Liver (tissue), 8 donors: ENCODE measurements at regions not wholly inside any gene's neighbourhood (a gene's known extent, or its start where the extent isn't known, plus 50 kb on each side); places are given as distances from the start of the nearest gene placed in this dataset.

Experiments used
- DNase-seq: peaks from one replicate; pipeline ENCODE4 v3.0.0-alpha.2; 2017; ENCODE audit warnings: low spot score
- H3K27ac ChIP-seq, 2 donors: one replicate each; pipeline ENCODE4 v1.7.0; 2013; ENCODE audit warnings: inconsistent platforms in 2 of 2, low read length in 2 of 2, control low read depth in 1 of 2, low read depth in 1 of 2, mild to moderate bottlenecking in 1 of 2
- H3K27me3 ChIP-seq, 4 donors: one replicate each; pipeline versions ENCODE4 v1.6.1 to v1.7.0; 2013; ENCODE audit warnings: low read length in 3 of 4, inconsistent platforms in 1 of 4, mild to moderate bottlenecking in 1 of 4, moderate library complexity in 1 of 4; ENCODE audit not compliant: control insufficient read depth in 4 of 4, insufficient read depth in 4 of 4
- H3K36me3 ChIP-seq, 4 donors: one replicate each; pipeline versions ENCODE4 v1.6.1 to v1.7.0; 2013; ENCODE audit warnings: low read length in 3 of 4, mild to moderate bottlenecking in 3 of 4, low read depth in 1 of 4, moderate library complexity in 1 of 4; ENCODE audit not compliant: control insufficient read depth in 4 of 4, insufficient read depth in 3 of 4
- H3K4me1 ChIP-seq, 4 donors: one replicate each; pipeline versions ENCODE4 v1.6.1 to v1.7.0; 2013; ENCODE audit warnings: low read length in 3 of 4, mild to moderate bottlenecking in 3 of 4, moderate library complexity in 1 of 4; ENCODE audit not compliant: control insufficient read depth in 4 of 4, insufficient read depth in 4 of 4
- H3K4me3 ChIP-seq, 3 donors: one replicate each; pipeline versions ENCODE4 v1.6.1 to v1.7.0; 2013; ENCODE audit warnings: low read length in 3 of 3, control low read depth in 1 of 3, low read depth in 1 of 3, mild to moderate bottlenecking in 1 of 3
- H3K9ac ChIP-seq, 2 donors: one replicate each; pipeline ENCODE4 v1.7.0; 2013; ENCODE audit warnings: low read length in 2 of 2, mild to moderate bottlenecking in 2 of 2, moderate library complexity in 2 of 2, control low read depth in 1 of 2, low read depth in 1 of 2
- H3K9me3 ChIP-seq, 4 donors: one replicate each; pipeline versions ENCODE4 v1.6.1 to v1.7.0; 2013; ENCODE audit warnings: low read length in 3 of 4; ENCODE audit not compliant: control insufficient read depth in 4 of 4
- EGR1 ChIP-seq, 2 donors: IDR thresholded peaks; 2 replicates each; pipeline ENCODE4 v1.6.1; 2016 to 2018; ENCODE audit warnings: antibody characterized with exemption in 2 of 2, low read depth in 2 of 2
- FOXA1 ChIP-seq: IDR thresholded peaks from 2 replicates; pipeline ENCODE4 v1.6.1; 2016; ENCODE audit warnings: antibody characterized with exemption
- FOXA2 ChIP-seq: IDR thresholded peaks from 2 replicates; pipeline ENCODE4 v1.6.1; 2016; ENCODE audit warnings: antibody characterized with exemption
- GABPA ChIP-seq, 2 donors: IDR thresholded peaks in 1 of 2; conservative IDR thresholded peaks in 1 of 2; 2 replicates each; pipeline ENCODE4 v1.6.1; 2016; ENCODE audit warnings: antibody characterized with exemption in 2 of 2, mild to moderate bottlenecking in 1 of 2, moderate library complexity in 1 of 2
- HNF4A ChIP-seq, 2 donors: conservative IDR thresholded peaks; 2 replicates each; pipeline ENCODE4 v1.6.1; 2016; ENCODE audit warnings: antibody characterized with exemption in 2 of 2, mild to moderate bottlenecking in 2 of 2
- HNF4G ChIP-seq: IDR thresholded peaks from 2 replicates; pipeline ENCODE4 v1.6.1; 2016; ENCODE audit warnings: antibody characterized with exemption
- JUND ChIP-seq, 2 donors: IDR thresholded peaks; 2 replicates each; pipeline ENCODE4 v1.6.1; 2016; ENCODE audit warnings: antibody characterized with exemption in 2 of 2
- NR2F2 ChIP-seq: IDR thresholded peaks from 2 replicates; pipeline ENCODE4 v1.6.1; 2016; ENCODE audit warnings: antibody characterized with exemption
- RAD21 ChIP-seq, 2 donors: IDR thresholded peaks; 2 replicates each; pipeline ENCODE4 v1.6.1; 2016; ENCODE audit warnings: antibody characterized with exemption in 2 of 2, mild to moderate bottlenecking in 2 of 2
- RXRA ChIP-seq, 2 donors: IDR thresholded peaks; 2 replicates each; pipeline ENCODE4 v1.6.1; 2017 to 2018; ENCODE audit warnings: antibody characterized with exemption in 2 of 2, mild to moderate bottlenecking in 1 of 2
- SP1 ChIP-seq: IDR thresholded peaks from 2 replicates; pipeline ENCODE4 v1.6.1; 2018; ENCODE audit warnings: antibody characterized with exemption, mild to moderate bottlenecking
- TAF1 ChIP-seq: conservative IDR thresholded peaks from 2 replicates; pipeline ENCODE4 v1.6.1; 2016; ENCODE audit warnings: antibody characterized with exemption, mild to moderate bottlenecking
- YY1 ChIP-seq: IDR thresholded peaks from 2 replicates; pipeline ENCODE4 v1.6.1; 2016; ENCODE audit warnings: antibody characterized with exemption, mild to moderate bottlenecking
- WGBS: extraction: QIAGEN DNeasy Blood & Tissue Kit; methylation state at CpG from one replicate; pipeline ENCODE4 v1.1.7; 2013; 5-methylcytosine and 5-hydroxymethylcytosine counted together
- TF ChIP-seq, protein P1 (sequence below): fragments of 150-350 bp; IDR thresholded peaks from 2 replicates; pipeline ENCODE4 v1.5.1; 2017; ENCODE audit warnings: improper control_type of control experiment, low read depth, low read length; ENCODE audit not compliant: missing input control
- TF ChIP-seq, protein P2 (sequence below): IDR thresholded peaks from 2 replicates; pipeline ENCODE4 v1.6.1; 2016; ENCODE audit warnings: antibody characterized with exemption
- TF ChIP-seq, protein P3 (sequence below): IDR thresholded peaks from 2 replicates; pipeline ENCODE4 v1.6.1; 2016; ENCODE audit warnings: antibody characterized with exemption
- TF ChIP-seq, protein P4 (sequence below): IDR thresholded peaks from 2 replicates; pipeline ENCODE4 v1.6.1; 2016; ENCODE audit warnings: antibody characterized with exemption
- TF ChIP-seq, protein P5 (sequence below): IDR thresholded peaks from 2 replicates; pipeline ENCODE4 v1.6.1; 2016; ENCODE audit warnings: antibody characterized with exemption, mild to moderate bottlenecking
- donor health status: healthy.
- donor health status: healthy.
- donor health status: healthy.
- donor health status: healthy.
- donor health status: healthy.

DNA sequence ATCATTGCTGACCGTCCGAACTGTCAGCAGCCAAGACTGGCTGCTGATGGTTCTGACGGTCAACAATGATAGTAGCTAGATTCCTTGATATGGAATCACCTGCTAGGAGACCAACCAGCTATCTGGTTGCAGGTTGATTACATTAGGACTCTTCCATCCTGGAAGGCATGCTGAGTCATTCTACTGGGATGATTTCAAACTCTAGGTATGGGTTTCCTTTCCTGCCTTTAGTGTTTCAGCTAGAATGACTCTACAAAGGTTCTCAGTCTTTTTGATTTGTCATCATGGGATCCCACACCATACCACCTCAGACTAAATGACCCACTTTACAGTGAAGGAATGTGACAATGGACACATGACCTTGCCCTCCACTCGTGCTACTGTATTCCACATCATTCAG lies 138.1 kb upstream of the KL start:
- Histone ChIP-seq H3K4me3 (no peak overlapping the region), H3K27me3 (no peaks in the 10 kb centered on the region), H3K27ac (no peak overlapping the region), H3K36me3 (no peaks in the 10 kb centered on the region), H3K9me3 (peaks cover 0 to 2% (median 0%) of the 10 kb centered on the region in 4 donors), H3K9ac (no peak overlapping the region), H3K4me1 (no peaks in the 10 kb centered on the region)
- WGBS: 86% methylated on average over 4 of the region's 4 CpGs
- no peak for DNase-seq
- TF ChIP-seq, protein P1, sequence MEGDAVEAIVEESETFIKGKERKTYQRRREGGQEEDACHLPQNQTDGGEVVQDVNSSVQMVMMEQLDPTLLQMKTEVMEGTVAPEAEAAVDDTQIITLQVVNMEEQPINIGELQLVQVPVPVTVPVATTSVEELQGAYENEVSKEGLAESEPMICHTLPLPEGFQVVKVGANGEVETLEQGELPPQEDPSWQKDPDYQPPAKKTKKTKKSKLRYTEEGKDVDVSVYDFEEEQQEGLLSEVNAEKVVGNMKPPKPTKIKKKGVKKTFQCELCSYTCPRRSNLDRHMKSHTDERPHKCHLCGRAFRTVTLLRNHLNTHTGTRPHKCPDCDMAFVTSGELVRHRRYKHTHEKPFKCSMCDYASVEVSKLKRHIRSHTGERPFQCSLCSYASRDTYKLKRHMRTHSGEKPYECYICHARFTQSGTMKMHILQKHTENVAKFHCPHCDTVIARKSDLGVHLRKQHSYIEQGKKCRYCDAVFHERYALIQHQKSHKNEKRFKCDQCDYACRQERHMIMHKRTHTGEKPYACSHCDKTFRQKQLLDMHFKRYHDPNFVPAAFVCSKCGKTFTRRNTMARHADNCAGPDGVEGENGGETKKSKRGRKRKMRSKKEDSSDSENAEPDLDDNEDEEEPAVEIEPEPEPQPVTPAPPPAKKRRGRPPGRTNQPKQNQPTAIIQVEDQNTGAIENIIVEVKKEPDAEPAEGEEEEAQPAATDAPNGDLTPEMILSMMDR: no peak
- TF ChIP-seq, protein P2, sequence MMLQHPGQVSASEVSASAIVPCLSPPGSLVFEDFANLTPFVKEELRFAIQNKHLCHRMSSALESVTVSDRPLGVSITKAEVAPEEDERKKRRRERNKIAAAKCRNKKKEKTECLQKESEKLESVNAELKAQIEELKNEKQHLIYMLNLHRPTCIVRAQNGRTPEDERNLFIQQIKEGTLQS: no peak
- TF ChIP-seq SP1: no peak
- TF ChIP-seq RAD21 (IDR thresholded peaks at IDR 0.05): no peak
- no peak for TF ChIP-seq HNF4A (conservative IDR thresholded peaks at IDR 0.05)
- TF ChIP-seq EGR1 (IDR thresholded peaks at IDR 0.05; ENCODE audit: low read depth in 2 of 2): no peak
- TF ChIP-seq, protein P3, sequence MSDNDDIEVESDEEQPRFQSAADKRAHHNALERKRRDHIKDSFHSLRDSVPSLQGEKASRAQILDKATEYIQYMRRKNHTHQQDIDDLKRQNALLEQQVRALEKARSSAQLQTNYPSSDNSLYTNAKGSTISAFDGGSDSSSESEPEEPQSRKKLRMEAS: no peak
- TF ChIP-seq, protein P4, sequence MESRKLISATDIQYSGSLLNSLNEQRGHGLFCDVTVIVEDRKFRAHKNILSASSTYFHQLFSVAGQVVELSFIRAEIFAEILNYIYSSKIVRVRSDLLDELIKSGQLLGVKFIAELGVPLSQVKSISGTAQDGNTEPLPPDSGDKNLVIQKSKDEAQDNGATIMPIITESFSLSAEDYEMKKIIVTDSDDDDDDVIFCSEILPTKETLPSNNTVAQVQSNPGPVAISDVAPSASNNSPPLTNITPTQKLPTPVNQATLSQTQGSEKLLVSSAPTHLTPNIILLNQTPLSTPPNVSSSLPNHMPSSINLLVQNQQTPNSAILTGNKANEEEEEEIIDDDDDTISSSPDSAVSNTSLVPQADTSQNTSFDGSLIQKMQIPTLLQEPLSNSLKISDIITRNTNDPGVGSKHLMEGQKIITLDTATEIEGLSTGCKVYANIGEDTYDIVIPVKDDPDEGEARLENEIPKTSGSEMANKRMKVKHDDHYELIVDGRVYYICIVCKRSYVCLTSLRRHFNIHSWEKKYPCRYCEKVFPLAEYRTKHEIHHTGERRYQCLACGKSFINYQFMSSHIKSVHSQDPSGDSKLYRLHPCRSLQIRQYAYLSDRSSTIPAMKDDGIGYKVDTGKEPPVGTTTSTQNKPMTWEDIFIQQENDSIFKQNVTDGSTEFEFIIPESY: no peak
- TF ChIP-seq YY1: no peak
- no peak for TF ChIP-seq FOXA2
- TF ChIP-seq HNF4G: no peak

DNA sequence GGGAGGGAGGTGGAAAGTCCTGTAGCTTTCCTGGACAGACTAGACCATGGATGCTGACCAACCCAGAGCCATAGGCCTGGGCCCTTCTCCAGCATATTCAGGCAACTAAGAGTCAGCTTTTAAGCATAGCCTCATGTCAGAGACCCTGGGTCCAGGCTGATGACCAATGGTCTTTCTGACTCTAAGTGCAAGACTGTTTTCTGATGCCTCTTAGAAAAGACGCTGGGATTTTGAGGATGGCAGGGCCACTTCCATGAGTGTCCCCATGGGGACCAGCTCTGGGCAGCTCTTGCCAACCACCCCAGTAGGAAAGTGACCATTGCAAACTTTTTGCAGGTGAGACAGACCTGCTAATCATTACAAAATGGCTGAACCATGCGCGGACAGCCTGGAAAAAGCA lies 135.6 kb upstream of the KL start:
- Histone ChIP-seq H3K9me3 (peaks cover 0 to 2% (median 0%) of the 10 kb centered on the region in 4 donors), H3K27ac (no peak overlapping the region), H3K4me1 (no peaks in the 10 kb centered on the region), H3K4me3 (no peak overlapping the region), H3K27me3 (no peaks in the 10 kb centered on the region), H3K36me3 (no peaks in the 10 kb centered on the region), H3K9ac (no peak overlapping the region)
- DNase-seq: no peak
- 97% methylated on average over 3 of the region's 3 CpGs for WGBS
- no peak for TF ChIP-seq TAF1
- no peak for TF ChIP-seq RXRA (IDR thresholded peaks at IDR 0.05)
- no peak for TF ChIP-seq RAD21 (IDR thresholded peaks at IDR 0.05)
- TF ChIP-seq, protein P1: no peak
- TF ChIP-seq, protein P4: no peak
- TF ChIP-seq NR2F2: no peak
- TF ChIP-seq, protein P5, sequence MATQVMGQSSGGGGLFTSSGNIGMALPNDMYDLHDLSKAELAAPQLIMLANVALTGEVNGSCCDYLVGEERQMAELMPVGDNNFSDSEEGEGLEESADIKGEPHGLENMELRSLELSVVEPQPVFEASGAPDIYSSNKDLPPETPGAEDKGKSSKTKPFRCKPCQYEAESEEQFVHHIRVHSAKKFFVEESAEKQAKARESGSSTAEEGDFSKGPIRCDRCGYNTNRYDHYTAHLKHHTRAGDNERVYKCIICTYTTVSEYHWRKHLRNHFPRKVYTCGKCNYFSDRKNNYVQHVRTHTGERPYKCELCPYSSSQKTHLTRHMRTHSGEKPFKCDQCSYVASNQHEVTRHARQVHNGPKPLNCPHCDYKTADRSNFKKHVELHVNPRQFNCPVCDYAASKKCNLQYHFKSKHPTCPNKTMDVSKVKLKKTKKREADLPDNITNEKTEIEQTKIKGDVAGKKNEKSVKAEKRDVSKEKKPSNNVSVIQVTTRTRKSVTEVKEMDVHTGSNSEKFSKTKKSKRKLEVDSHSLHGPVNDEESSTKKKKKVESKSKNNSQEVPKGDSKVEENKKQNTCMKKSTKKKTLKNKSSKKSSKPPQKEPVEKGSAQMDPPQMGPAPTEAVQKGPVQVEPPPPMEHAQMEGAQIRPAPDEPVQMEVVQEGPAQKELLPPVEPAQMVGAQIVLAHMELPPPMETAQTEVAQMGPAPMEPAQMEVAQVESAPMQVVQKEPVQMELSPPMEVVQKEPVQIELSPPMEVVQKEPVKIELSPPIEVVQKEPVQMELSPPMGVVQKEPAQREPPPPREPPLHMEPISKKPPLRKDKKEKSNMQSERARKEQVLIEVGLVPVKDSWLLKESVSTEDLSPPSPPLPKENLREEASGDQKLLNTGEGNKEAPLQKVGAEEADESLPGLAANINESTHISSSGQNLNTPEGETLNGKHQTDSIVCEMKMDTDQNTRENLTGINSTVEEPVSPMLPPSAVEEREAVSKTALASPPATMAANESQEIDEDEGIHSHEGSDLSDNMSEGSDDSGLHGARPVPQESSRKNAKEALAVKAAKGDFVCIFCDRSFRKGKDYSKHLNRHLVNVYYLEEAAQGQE: no peak
- TF ChIP-seq EGR1 (IDR thresholded peaks at IDR 0.05; ENCODE audit: low read depth in 2 of 2): no peak
- TF ChIP-seq, protein P3: no peak
- no peak for TF ChIP-seq GABPA (IDR thresholded peaks at IDR 0.05 in 1 of 2, conservative IDR thresholded peaks at IDR 0.05 in 1 of 2)
- TF ChIP-seq SP1: no peak
- no peak for TF ChIP-seq FOXA1
- TF ChIP-seq, protein P2: no peak
- TF ChIP-seq FOXA2: no peak
- no peak for TF ChIP-seq YY1
- no peak for TF ChIP-seq HNF4A (conservative IDR thresholded peaks at IDR 0.05)
- no peak for TF ChIP-seq HNF4G
- TF ChIP-seq JUND (IDR thresholded peaks at IDR 0.05): no peak
